ENCODE measurements at regions not wholly inside any gene's neighbourhood (a gene's known extent, or its start where the extent isn't known, plus 50 kb on each side); places are given as distances from the start of the nearest gene placed in this dataset.

- no peak for TF ChIP-seq CHD7 (IDR thresholded peaks at IDR 0.05; ENCODE audit: insufficient replicate concordance, low read length)
- TF ChIP-seq CREB1 (IDR thresholded peaks at IDR 0.05) = no peak
- TF ChIP-seq YY1 (IDR thresholded peaks at IDR 0.05; ENCODE audit: low read depth, low read length) = no peak
- no peak for TF ChIP-seq BACH1 (IDR thresholded peaks at IDR 0.05; ENCODE audit: low read length)
- TF ChIP-seq NANOG (IDR thresholded peaks at IDR 0.05; ENCODE audit: insufficient read depth, low read depth, low read length, poor library complexity, severe bottlenecking) = no peak
- no peak for TF ChIP-seq RBBP5 (IDR thresholded peaks at IDR 0.05; ENCODE audit: borderline replicate concordance, low read depth, low read length)
- no peak for TF ChIP-seq POLR2A (IDR thresholded peaks at IDR 0.05; ENCODE audit: control extremely low read depth in 1 of 2, low read depth in 2 of 2, low read length in 2 of 2)
- TF ChIP-seq SIX5 (IDR thresholded peaks at IDR 0.05; ENCODE audit: low read depth, low read length) = no peak
- no peak for TF ChIP-seq KDM4A (IDR thresholded peaks at IDR 0.05; ENCODE audit: low read depth, low read length, severe bottlenecking)
- TF ChIP-seq NRF1 (IDR thresholded peaks at IDR 0.05; ENCODE audit: low read depth, low read length) = no peak
- no peak for TF ChIP-seq GABPA (IDR thresholded peaks at IDR 0.05; ENCODE audit: borderline replicate concordance, insufficient read depth, low read length)
- TF ChIP-seq SP4 (IDR thresholded peaks at IDR 0.05; ENCODE audit: low read length) = no peak
- no peak for TF ChIP-seq CEBPB (IDR thresholded peaks at IDR 0.05; ENCODE audit: low read depth, low read length)
These were observed 236.4 kb downstream of the TFEC start (continued) for GRCh38 chr7:115793958-115794702.
